NCI-H524 treated with DMSO at 0.1 percent for 48 hours (cell line): ENCODE measurements at regions not wholly inside any gene's neighbourhood (a gene's known extent, or its start where the extent isn't known, plus 50 kb on each side); places are given as distances from the start of the nearest gene placed in this dataset.
"Not testable (repeated sequence)": the region's sequence is repeated elsewhere in the genome, so short reads cannot be mapped to it uniquely, and the experiment has no call there.

Experiments used
- DNase-seq: peaks from one replicate; lab custom pipeline; 2025; lab: John Stamatoyannopoulos, UW

- DNase-seq, result no peak
Observed at GRCh38 chr13:100811928-100812327, 137.3 kb upstream of the TMTC4 start.

GRCh38 chr13:100811024-100811865 is 136.7 kb upstream of the TMTC4 start:
- DNase-seq, result no peak

GRCh38 chr13:100810481-100810880 is 135.9 kb upstream of the TMTC4 start:
- no peak for DNase-seq

- no peak for DNase-seq
Observed at GRCh38 chr13:100809856-100810255, 135.3 kb upstream of the TMTC4 start.

- no peak for DNase-seq
Observed at GRCh38 chr13:100809129-100809390, 134.5 kb upstream of the TMTC4 start.

- DNase-seq, result peak; percentile 76
Observed at GRCh38 chr13:100808330-100809128, 133.9 kb upstream of the TMTC4 start.

- DNase-seq, result no peak
Observed at GRCh38 chr13:100803091-100803490, 128.5 kb upstream of the TMTC4 start.

GRCh38 chr13:100800283-100800875 is 125.8 kb upstream of the TMTC4 start:
- no peak for DNase-seq

- no peak for DNase-seq
Observed at GRCh38 chr13:100798739-100799361, 124.3 kb upstream of the TMTC4 start.

GRCh38 chr13:100797921-100798320 is 123.3 kb upstream of the TMTC4 start:
- no peak for DNase-seq

- DNase-seq, result no peak
Observed at GRCh38 chr13:100796463-100796862, 121.9 kb upstream of the TMTC4 start.

GRCh38 chr13:100794575-100794974 is 120.0 kb upstream of the TMTC4 start:
- no peak for DNase-seq

GRCh38 chr13:100790405-100790804 is 115.8 kb upstream of the TMTC4 start:
- DNase-seq, result no peak

GRCh38 chr13:100789968-100790367 is 115.4 kb upstream of the TMTC4 start:
- no peak for DNase-seq

- peak; percentile 49 for DNase-seq
Observed at GRCh38 chr13:100789481-100789880, 114.9 kb upstream of the TMTC4 start.

- DNase-seq, result no peak
Observed at GRCh38 chr13:100789025-100789424, 114.4 kb upstream of the TMTC4 start.

GRCh38 chr13:100788540-100788939 is 113.9 kb upstream of the TMTC4 start:
- DNase-seq, result no peak

GRCh38 chr13:100787899-100788298 is 113.3 kb upstream of the TMTC4 start:
- DNase-seq, result no peak

- not testable (repeated sequence) for DNase-seq
Observed at GRCh38 chr13:100776686-100777085, 102.1 kb upstream of the TMTC4 start.

GRCh38 chr13:100773923-100774663 is 99.5 kb upstream of the TMTC4 start:
- DNase-seq, result no peak

GRCh38 chr13:100773429-100773828 is 98.8 kb upstream of the TMTC4 start:
- DNase-seq, result no peak

GRCh38 chr13:100767192-100767591 is 92.6 kb upstream of the TMTC4 start:
- DNase-seq, result no peak
